ENCODE measurements at regions not wholly inside any gene's neighbourhood (a gene's known extent, or its start where the extent isn't known, plus 50 kb on each side); places are given as distances from the start of the nearest gene placed in this dataset.

GRCh38 chr15:46146002-46146401, 511.2 kb downstream of the SQOR start:
- TF ChIP-seq, protein P1, sequence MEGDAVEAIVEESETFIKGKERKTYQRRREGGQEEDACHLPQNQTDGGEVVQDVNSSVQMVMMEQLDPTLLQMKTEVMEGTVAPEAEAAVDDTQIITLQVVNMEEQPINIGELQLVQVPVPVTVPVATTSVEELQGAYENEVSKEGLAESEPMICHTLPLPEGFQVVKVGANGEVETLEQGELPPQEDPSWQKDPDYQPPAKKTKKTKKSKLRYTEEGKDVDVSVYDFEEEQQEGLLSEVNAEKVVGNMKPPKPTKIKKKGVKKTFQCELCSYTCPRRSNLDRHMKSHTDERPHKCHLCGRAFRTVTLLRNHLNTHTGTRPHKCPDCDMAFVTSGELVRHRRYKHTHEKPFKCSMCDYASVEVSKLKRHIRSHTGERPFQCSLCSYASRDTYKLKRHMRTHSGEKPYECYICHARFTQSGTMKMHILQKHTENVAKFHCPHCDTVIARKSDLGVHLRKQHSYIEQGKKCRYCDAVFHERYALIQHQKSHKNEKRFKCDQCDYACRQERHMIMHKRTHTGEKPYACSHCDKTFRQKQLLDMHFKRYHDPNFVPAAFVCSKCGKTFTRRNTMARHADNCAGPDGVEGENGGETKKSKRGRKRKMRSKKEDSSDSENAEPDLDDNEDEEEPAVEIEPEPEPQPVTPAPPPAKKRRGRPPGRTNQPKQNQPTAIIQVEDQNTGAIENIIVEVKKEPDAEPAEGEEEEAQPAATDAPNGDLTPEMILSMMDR (IDR thresholded peaks at IDR 0.05): no peak
- DNase-seq (no peak), ATAC-seq (ENCODE audit: poor library complexity) (no peak)
- H3K27me3 Mint-ChIP-seq: no peaks in the 10 kb centered on the region
- Histone ChIP-seq H3K27me3 (ENCODE audit: control insufficient read depth in 1 of 2, insufficient read depth in 2 of 2, low read length in 2 of 2) (no peaks in the 10 kb centered on the region), H3K4me3 (ENCODE audit: low read length) (no peak overlapping the region), H3K9me3 (ENCODE audit: control insufficient read depth in 1 of 2, insufficient read depth in 1 of 2, low read length in 2 of 2) (peaks cover 4 to 17% of the 10 kb centered on the region in 2 experiments), H3K36me3 (ENCODE audit: insufficient read depth, low read length) (no peaks in the 10 kb centered on the region), H3K27ac (ENCODE audit: low read depth in 1 of 2, low read length in 2 of 2) (no peak overlapping the region), H3K4me1 (ENCODE audit: insufficient read depth, low read length) (no peaks in the 10 kb centered on the region)
- ChIA-PET CTCF (no interaction called here), POLR2A (no interaction called here)
- H3K4me3 Mint-ChIP-seq: no peak overlapping the region
- no peaks in the 10 kb centered on the region for H3K4me1 Mint-ChIP-seq (ENCODE audit: low read depth)
- intact Hi-C loops (cut with DNase I, micrococcal nuclease): no loop called here
- H3K27ac Mint-ChIP-seq: no peak overlapping the region
- H3K9me3 Mint-ChIP-seq: peaks cover 2% of the 10 kb centered on the region
- H3K36me3 Mint-ChIP-seq (ENCODE audit: low read depth): no peaks in the 10 kb centered on the region

DNA sequence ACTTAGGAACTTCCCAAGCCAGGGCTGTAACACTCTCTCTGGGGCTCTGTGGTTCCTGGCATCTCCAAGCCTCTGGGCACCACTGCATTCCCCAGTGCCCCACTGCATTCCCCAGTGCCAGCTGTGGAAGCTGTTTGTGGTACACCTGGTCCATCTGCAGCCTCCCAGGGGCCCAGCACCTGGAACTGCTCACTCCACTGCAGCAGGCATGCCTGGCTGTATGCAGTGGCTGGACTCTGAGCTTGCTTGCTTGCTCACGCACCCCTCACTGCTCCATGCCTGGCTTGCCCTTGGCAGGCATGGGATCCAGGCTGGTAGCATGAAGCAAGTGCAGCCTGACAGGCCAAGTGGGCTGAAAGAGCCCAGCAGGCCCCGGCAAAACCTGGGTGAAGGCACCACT, 512.1 kb downstream of the SQOR start:
- H3K27ac ChIP-seq (ENCODE audit: low read depth in 1 of 2, low read length in 2 of 2): no peak overlapping the region
- TF ChIP-seq, protein P1 (IDR thresholded peaks at IDR 0.05): no peak
- ATAC-seq (ENCODE audit: poor library complexity): no peak
- H3K4me3 ChIP-seq (ENCODE audit: low read length): no peak overlapping the region
- Mint-ChIP-seq H3K4me3 (no peak overlapping the region), H3K9me3 (peaks cover 2% of the 10 kb centered on the region), H3K27ac (no peak overlapping the region), H3K4me1 (ENCODE audit: low read depth) (no peaks in the 10 kb centered on the region), H3K36me3 (ENCODE audit: low read depth) (no peaks in the 10 kb centered on the region), H3K27me3 (no peaks in the 10 kb centered on the region)
- ChIA-PET POLR2A (no interaction called here), CTCF (no interaction called here)
- no peaks in the 10 kb centered on the region for H3K27me3 ChIP-seq (ENCODE audit: control insufficient read depth in 1 of 2, insufficient read depth in 2 of 2, low read length in 2 of 2)
- DNase-seq: no peak
- no peaks in the 10 kb centered on the region for H3K36me3 ChIP-seq (ENCODE audit: insufficient read depth, low read length)
- H3K4me1 ChIP-seq (ENCODE audit: insufficient read depth, low read length): no peaks in the 10 kb centered on the region
- H3K9me3 ChIP-seq (ENCODE audit: control insufficient read depth in 1 of 2, insufficient read depth in 1 of 2, low read length in 2 of 2): peaks cover 4 to 17% of the 10 kb centered on the region in 2 experiments
- intact Hi-C loops (cut with DNase I, micrococcal nuclease): no loop called here

GRCh38 chr15:46151786-46152185, 517.0 kb downstream of the SQOR start:
- ChIA-PET POLR2A (no interaction called here), CTCF (no interaction called here)
- ATAC-seq (ENCODE audit: poor library complexity) (no peak), DNase-seq (no peak)
- H3K27ac ChIP-seq (ENCODE audit: low read depth in 1 of 2, low read length in 2 of 2): no peak overlapping the region
- no peak overlapping the region for H3K4me3 ChIP-seq (ENCODE audit: low read length)
- H3K4me1 ChIP-seq (ENCODE audit: insufficient read depth, low read length): no peaks in the 10 kb centered on the region
- no peaks in the 10 kb centered on the region for H3K27me3 Mint-ChIP-seq
- no peaks in the 10 kb centered on the region for H3K4me1 Mint-ChIP-seq (ENCODE audit: low read depth)
- TF ChIP-seq, protein P1 (IDR thresholded peaks at IDR 0.05): no peak
- H3K27ac Mint-ChIP-seq: no peak overlapping the region
- H3K9me3 ChIP-seq (ENCODE audit: control insufficient read depth in 1 of 2, insufficient read depth in 1 of 2, low read length in 2 of 2): peaks cover under 1 to 4% of the 10 kb centered on the region in 2 experiments
- no peaks in the 10 kb centered on the region for H3K36me3 ChIP-seq (ENCODE audit: insufficient read depth, low read length)
- no peaks in the 10 kb centered on the region for H3K36me3 Mint-ChIP-seq (ENCODE audit: low read depth)
- intact Hi-C loops (cut with DNase I, micrococcal nuclease): no loop called here
- no peaks in the 10 kb centered on the region for H3K27me3 ChIP-seq (ENCODE audit: control insufficient read depth in 1 of 2, insufficient read depth in 2 of 2, low read length in 2 of 2)
- H3K4me3 Mint-ChIP-seq: no peak overlapping the region
- peaks cover 3% of the 10 kb centered on the region for H3K9me3 Mint-ChIP-seq

Data from CD4-positive, alpha-beta T cell (primary cell).